LoVo (cell line): ENCODE measurements at regions not wholly inside any gene's neighbourhood (a gene's known extent, or its start where the extent isn't known, plus 50 kb on each side); places are given as distances from the start of the nearest gene placed in this dataset.

ENCODE experiments used
- DNase-seq: peaks from one replicate; pipeline ENCODE4 v3.0.0-alpha.2; 2016; ENCODE audit warnings: low spot score

- no peak for DNase-seq
Measured at GRCh38 chr5:33324667-33325307, 116.0 kb upstream of the TARS1 start.

GRCh38 chr5:33328818-33329217 lies 111.9 kb upstream of the TARS1 start:
- DNase-seq: no peak

DNA sequence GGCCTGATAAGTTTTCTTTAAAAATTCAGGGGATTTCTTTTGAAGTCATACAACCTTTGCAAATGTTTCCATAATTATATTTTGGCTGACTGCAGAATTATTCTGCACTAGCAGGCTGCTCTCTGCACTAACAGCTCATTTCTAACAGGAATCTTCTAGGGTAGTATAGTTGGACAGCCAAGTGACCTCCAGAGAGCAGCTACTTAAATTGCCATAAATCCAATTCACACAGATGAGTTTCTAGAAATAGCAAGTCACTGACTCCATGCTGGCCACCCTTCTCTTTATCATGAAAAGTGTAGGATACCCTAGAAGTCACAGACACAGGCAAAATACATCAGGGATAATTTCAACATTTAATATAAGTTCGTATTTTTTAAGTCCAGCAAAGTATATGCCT lies 110.9 kb upstream of the TARS1 start:
- DNase-seq: no peak

- no peak for DNase-seq
Measured at GRCh38 chr5:33330426-33330825, 110.3 kb upstream of the TARS1 start.

DNA sequence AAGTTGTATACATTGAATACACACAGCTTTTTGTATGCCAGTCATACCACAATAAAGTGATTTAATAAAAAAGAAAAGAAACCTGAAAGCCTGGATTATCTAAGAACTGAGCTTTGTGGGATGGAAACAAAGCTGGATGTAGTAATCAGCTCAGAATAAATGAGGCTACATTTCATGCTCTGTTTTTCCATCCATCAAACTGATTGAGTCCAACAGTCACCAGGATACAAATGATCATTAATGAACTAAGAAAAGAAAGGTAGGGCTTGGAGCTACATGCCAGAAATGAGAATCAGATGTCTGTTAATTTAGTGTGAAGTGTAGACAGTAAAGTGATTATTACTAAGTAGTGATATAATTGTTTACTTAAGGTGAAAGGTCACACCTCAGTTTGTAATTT lies 109.8 kb upstream of the TARS1 start:
- no peak for DNase-seq

DNA sequence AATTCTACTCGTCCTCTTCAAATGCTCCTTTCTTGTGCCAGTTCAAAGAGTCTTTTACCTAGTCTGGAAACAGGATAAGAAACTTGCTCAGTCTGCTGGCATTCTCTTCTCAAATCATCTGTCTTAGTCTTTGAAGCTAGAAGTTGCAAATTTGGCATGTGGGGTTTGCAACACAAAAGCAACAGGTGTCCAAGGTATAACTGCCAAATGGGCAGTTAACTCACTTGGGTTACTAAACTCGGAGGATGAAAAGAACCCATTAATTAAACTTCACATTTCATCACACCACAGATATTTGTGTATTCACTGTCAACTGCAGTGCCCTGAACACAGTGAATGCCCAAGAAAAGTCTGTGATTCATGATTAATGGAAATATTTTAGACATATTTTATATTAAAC lies 108.0 kb upstream of the TARS1 start:
- DNase-seq: no peak

GRCh38 chr5:33334829-33335228 lies 105.9 kb upstream of the TARS1 start:
- no peak for DNase-seq

- DNase-seq: no peak
Measured at GRCh38 chr5:33336891-33337636, 103.7 kb upstream of the TARS1 start.

DNA sequence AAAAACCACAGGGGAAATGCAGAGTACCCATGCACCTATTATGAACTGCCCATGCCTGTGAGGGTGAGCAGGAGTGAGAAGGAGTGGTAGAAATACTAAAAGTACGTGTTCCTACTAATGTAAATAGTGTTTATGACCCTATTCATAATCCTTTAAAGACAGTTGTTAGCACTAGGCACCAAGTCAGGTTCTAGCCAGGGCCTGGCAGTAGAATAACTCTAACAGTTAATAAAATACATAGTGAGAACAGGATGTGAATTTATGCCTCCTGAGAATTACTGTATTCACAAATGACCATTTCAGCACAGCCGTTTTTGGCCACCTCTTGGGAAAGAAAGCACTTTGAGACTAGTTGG lies 103.2 kb upstream of the TARS1 start:
- DNase-seq: no peak

GRCh38 chr5:33338336-33339110 lies 102.2 kb upstream of the TARS1 start:
- DNase-seq: no peak

- DNase-seq: no peak
Measured at GRCh38 chr5:33339413-33339812, 101.4 kb upstream of the TARS1 start.

DNA sequence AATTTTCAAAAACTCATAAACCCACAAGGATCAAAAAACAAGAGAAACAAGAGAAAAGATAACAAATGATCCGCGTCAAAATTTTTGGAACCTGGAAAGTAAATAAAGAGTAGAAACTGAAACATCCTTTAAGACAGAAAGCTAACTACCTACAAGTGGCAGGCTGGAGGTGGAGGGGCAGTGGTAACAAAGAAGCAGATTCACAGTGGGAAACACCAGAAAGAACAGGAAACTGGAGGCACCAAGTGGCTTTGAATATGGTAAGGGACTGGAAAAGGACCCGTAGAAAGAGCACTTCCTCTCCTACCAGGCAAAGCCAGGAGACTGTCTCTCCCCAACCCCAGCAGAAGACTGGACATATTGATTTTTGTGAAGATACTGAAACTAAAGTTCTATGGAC lies 100.6 kb upstream of the TARS1 start:
- DNase-seq: no peak

GRCh38 chr5:33341351-33341750 lies 99.4 kb upstream of the TARS1 start:
- no peak for DNase-seq

- DNase-seq: peak; percentile 7
Measured at GRCh38 chr5:33343676-33344327, 97.0 kb upstream of the TARS1 start.

DNA sequence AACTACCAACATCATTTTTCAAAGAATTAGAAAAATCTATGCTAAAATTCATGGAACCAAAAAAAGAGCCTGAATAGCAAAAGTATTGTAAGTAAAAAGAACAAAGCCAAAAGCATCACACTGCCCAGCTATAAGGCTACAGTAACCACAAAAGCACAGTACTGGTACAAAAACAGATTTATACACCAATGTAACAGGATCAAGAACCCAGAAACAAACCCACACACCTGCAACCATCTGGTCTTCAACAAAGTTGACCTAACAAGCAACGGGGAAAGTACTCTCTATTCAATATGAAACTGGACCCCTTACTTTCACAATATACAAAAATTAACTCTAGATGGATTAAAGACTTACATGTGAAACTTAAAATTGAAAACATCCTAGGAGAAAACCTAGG lies 94.2 kb upstream of the TARS1 start:
- no peak for DNase-seq

DNA sequence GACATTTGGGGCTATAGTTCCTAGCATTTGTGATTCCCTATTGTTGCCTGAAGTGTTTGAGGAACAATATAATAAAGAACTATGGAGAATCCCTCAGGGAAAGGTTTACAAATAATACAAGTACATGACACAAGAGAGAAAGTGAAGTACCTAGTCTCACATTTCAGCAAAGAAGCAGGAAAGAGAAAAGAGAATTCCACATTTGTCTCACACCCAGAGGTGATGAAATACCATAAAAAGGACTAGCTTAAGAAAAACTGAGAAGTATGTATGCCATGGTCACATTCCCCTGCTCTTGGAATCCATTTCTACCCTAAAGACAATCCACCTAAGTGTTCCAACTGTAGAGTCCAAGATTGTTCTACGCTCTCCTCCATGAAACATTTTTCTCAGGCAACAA lies 79.0 kb upstream of the TARS1 start:
- no peak for DNase-seq

- DNase-seq: no peak
Measured at GRCh38 chr5:33362915-33363314, 77.8 kb upstream of the TARS1 start.

- no peak for DNase-seq
Measured at GRCh38 chr5:33363537-33363936, 77.2 kb upstream of the TARS1 start.

DNA sequence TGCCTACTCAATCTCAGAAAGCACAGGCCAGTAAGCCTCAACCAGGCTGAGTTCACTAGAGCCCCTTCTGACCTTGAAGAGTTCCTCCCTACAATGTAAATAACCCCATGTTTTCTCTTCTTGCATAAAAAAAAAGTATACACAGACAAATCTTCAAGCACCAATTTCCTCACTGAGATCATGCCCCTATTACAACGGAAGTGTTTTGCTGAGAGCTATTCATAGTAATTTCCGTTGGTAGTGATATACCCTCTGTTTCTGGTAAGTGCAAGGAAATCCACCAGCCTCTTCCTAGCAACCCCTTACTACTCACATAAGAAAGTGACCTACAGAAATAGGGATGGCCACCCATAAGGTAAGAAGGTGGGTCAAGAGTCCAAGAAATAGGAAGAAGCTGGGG lies 76.4 kb upstream of the TARS1 start:
- no peak for DNase-seq

- no peak for DNase-seq
Measured at GRCh38 chr5:33367416-33367815, 73.3 kb upstream of the TARS1 start.

DNA sequence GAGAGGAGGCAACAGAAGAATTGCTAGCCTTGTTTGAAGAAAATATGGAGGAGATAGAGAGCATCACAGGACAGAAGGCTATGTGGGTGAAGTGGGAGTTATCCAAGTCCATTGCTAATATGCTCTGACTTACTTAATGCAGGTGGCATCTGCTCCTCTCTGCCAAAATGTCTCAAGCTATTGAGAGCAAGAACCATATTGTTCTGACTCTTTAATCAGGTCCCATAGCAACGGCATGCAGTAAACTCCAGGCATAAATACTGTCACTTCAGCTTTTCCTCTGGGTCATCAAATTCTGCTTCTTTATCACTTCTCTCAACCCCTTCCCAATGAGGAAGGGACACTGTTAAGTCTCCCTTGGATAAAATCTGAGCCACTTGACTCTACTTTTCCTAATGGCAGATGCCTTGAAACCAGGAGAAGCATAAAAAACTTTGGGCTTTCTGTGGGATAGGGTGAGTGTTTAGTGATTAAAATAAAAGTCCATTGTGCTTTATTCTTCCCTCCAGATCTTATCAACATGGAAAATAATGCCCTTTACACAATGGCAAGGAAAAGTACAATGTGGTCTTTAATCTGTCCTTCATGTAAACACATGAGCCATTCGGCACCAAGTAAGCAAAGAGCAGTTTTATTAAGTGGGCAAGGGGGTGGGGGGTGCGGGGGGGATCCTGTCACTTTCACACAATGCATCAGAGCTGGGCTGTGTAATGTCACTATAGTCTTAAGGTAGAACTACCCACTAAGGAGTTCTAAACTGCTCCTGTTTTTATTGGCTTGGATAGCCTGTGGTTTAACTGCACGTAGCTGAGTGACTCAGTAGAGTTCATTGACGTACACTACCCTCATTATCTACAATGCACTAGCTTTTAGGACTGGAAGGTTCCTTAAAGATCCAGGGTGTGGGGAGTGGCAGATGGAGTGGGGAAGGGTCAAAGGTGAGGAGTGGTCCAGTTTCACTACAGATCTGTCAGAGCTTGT lies 71.0 kb upstream of the TARS1 start:
- no peak for DNase-seq

GRCh38 chr5:33370466-33370859 lies 70.3 kb upstream of the TARS1 start:
- DNase-seq: no peak
